Spleen (tissue), 11 donors: ENCODE measurements at regions not wholly inside any gene's neighbourhood (a gene's known extent, or its start where the extent isn't known, plus 50 kb on each side); places are given as distances from the start of the nearest gene placed in this dataset.

Experiments
- DNase-seq: peaks from one replicate; pipeline ENCODE4 v3.0.0-alpha.2; 2020
- H3K27ac ChIP-seq, 8 donors: fragments of 200-600 bp; sonication (generic) in 7 of 8; 1 replicate in 4 of 8; 2 replicates in 4 of 8; pipeline versions ENCODE4 v1.5.0 to v1.8.0; 2016 to 2021; ENCODE audit warnings: inconsistent platforms in 4 of 8, mild to moderate bottlenecking in 4 of 8, moderate library complexity in 1 of 8
- H3K27me3 ChIP-seq, 7 donors: fragments of 200-600 bp; sonication (generic) in 6 of 7; replicated peaks in 1 of 7; 1 replicate in 4 of 7; 2 replicates in 3 of 7; pipeline versions ENCODE4 v1.5.0 to v1.8.0; 2016 to 2021; ENCODE audit warnings: inconsistent platforms in 3 of 7, mild to moderate bottlenecking in 1 of 7
- H3K36me3 ChIP-seq, 6 donors: fragments of 200-600 bp; sonication (generic) in 5 of 6; 1 replicate in 4 of 6; 2 replicates in 2 of 6; pipeline versions ENCODE4 v1.5.0 to v1.8.0; 2016 to 2021; ENCODE audit warnings: inconsistent platforms in 2 of 6
- H3K4me1 ChIP-seq, 6 donors: fragments of 200-600 bp; sonication (generic) in 5 of 6; 1 replicate in 3 of 6; 2 replicates in 3 of 6; pipeline versions ENCODE4 v1.5.0 to v1.8.0; 2016 to 2021; ENCODE audit warnings: inconsistent platforms in 3 of 6
- H3K4me3 ChIP-seq, 8 donors: fragments of 200-600 bp; sonication (generic) in 7 of 8; 1 replicate in 4 of 8; 2 replicates in 4 of 8; pipeline versions ENCODE4 v1.5.0 to v1.8.0; 2016 to 2021; ENCODE audit warnings: inconsistent platforms in 4 of 8, mild to moderate bottlenecking in 4 of 8, moderate library complexity in 2 of 8
- H3K9me3 ChIP-seq, 8 donors: fragments of 200-600 bp; sonication (generic) in 7 of 8; 1 replicate in 4 of 8; 2 replicates in 4 of 8; pipeline versions ENCODE4 v1.5.0 to v1.8.0; 2016 to 2021; ENCODE audit warnings: inconsistent platforms in 4 of 8
- POLR2A ChIP-seq, 3 donors: fragments of 450-650 bp; IDR thresholded peaks; one replicate each; pipeline ENCODE4 v1.5.1; 2017; ENCODE audit warnings: antibody characterized with exemption in 3 of 3, mild to moderate bottlenecking in 1 of 3
- POLR2AphosphoS5 ChIP-seq, 3 donors: sonication (generic); formaldehyde crosslinking; IDR thresholded peaks; one replicate each; pipeline ENCODE4 v1.5.1; 2017; ENCODE audit warnings: antibody characterized with exemption in 3 of 3
- WGBS, 5 donors: extraction: QIAGEN DNeasy Blood & Tissue Kit in 3 of 5; methylation state at CpG; one replicate each; pipeline versions ENCODE4 v1.1.5 to v1.1.7; 2013 to 2018; 5-methylcytosine and 5-hydroxymethylcytosine counted together
- intact Hi-C: fragments of 100-400 bp; cut with DNase I; formaldehyde crosslinking; loops from one replicate; pipeline ENCODE4 v1.15.0; 2023; ENCODE audit warnings: low total_unique reads
- TF ChIP-seq, protein P1 (sequence below), 11 experiments: fragments of 200-600 bp in 7 of 11; fragments of 450-650 bp in 4 of 11; sonication (generic) in 4 of 11; IDR thresholded peaks in 8 of 11; conservative IDR thresholded peaks in 3 of 11; 1 replicate in 7 of 11; 2 replicates in 4 of 11; pipeline versions ENCODE4 v1.4.0 to v1.8.0; 2016 to 2021; ENCODE audit warnings: antibody characterized with exemption in 11 of 11, inconsistent platforms in 4 of 11, mild to moderate bottlenecking in 1 of 11
- donor health status: healthy with polysubstance abuse.
- donor health status: DM: no; HTN: no; CAD: no; lungs with moderate emphysema.
- donor health status: DM: no; HTN: no; CAD: no.
- donor health status: Bipolar disorder and iron deficiency.
- donor health status: healthy.
- donor health status: DM: no; HTN: no; CAD: no.
- donor health status: DM: yes; HTN: yes; CAD: no.

GRCh38 chrX:155767051-155767875, 113.9 kb upstream of the VAMP7 start:
- Histone ChIP-seq H3K27ac (peak overlapping the region in 6 of 8 donors; percentile 27 to 70 (median 63)), H3K27me3 (no peaks in the 10 kb centered on the region), H3K4me3 (peak overlapping the region in 7 of 8 donors; percentile 15 to 68 (median 32)), H3K9me3 (peaks cover 0 to 6% (median 0%) of the 10 kb centered on the region in 8 donors), H3K4me1 (peaks cover 0 to 9% (median 2%) of the 10 kb centered on the region in 6 donors), H3K36me3 (no peaks in the 10 kb centered on the region)
- no peak for TF ChIP-seq POLR2A (IDR thresholded peaks at IDR 0.05)
- TF ChIP-seq, protein P1, sequence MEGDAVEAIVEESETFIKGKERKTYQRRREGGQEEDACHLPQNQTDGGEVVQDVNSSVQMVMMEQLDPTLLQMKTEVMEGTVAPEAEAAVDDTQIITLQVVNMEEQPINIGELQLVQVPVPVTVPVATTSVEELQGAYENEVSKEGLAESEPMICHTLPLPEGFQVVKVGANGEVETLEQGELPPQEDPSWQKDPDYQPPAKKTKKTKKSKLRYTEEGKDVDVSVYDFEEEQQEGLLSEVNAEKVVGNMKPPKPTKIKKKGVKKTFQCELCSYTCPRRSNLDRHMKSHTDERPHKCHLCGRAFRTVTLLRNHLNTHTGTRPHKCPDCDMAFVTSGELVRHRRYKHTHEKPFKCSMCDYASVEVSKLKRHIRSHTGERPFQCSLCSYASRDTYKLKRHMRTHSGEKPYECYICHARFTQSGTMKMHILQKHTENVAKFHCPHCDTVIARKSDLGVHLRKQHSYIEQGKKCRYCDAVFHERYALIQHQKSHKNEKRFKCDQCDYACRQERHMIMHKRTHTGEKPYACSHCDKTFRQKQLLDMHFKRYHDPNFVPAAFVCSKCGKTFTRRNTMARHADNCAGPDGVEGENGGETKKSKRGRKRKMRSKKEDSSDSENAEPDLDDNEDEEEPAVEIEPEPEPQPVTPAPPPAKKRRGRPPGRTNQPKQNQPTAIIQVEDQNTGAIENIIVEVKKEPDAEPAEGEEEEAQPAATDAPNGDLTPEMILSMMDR (IDR thresholded peaks at IDR 0.05 in 8 of 11, conservative IDR thresholded peaks at IDR 0.05 in 3 of 11) = no peak
- TF ChIP-seq POLR2AphosphoS5 (IDR thresholded peaks at IDR 0.05) = no peak
- intact Hi-C loops = no loop called here
- WGBS, 5 donors = 24 to 38% (median 28%) methylated on average over 18 to 19 of the region's 19 CpGs
- DNase-seq = no peak

DNA sequence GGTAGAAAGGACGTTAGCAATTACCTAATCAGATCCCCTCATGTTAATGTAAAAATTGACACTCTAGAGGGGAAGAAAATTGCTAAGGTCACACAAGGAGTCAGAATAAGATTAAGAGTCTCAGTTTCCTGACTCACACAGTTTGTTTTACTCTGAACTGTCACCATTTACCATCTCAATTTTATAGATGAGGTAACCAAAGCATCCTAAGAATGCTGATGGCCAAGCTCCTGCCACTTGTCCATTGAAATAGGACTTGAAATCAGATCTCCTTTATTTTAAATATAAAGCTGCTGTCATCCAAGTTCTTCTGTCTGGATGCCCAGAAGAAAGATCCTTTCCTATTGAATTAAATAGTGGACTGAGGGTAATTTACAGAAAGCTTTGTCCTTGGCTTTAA, 114.8 kb upstream of the VAMP7 start:
- H3K4me3 ChIP-seq = no peak overlapping the region
- intact Hi-C loops = no loop called here
- DNase-seq = no peak
- peaks cover 0 to 9% (median under 1%) of the 10 kb centered on the region in 8 donors for H3K9me3 ChIP-seq
- TF ChIP-seq, protein P1 (IDR thresholded peaks at IDR 0.05 in 8 of 11, conservative IDR thresholded peaks at IDR 0.05 in 3 of 11) = no peak
- TF ChIP-seq POLR2AphosphoS5 (IDR thresholded peaks at IDR 0.05) (no peak), POLR2A (IDR thresholded peaks at IDR 0.05) (no peak)
- H3K27ac ChIP-seq = peak overlapping the region in 5 of 8 donors; percentile 10 to 70 (median 65)
- H3K36me3 ChIP-seq = no peaks in the 10 kb centered on the region
- WGBS, 5 donors = 24 to 44% (median 31%) methylated on average over 1 of the region's 1 CpG
- no peaks in the 10 kb centered on the region for H3K27me3 ChIP-seq
- H3K4me1 ChIP-seq = peaks cover 0 to 9% (median 2%) of the 10 kb centered on the region in 6 donors

GRCh38 chrX:155761185-155761584, 120.0 kb upstream of the VAMP7 start:
- intact Hi-C loops = no loop called here
- no peak overlapping the region for H3K27ac ChIP-seq
- no peaks in the 10 kb centered on the region for H3K27me3 ChIP-seq
- TF ChIP-seq, protein P1 (IDR thresholded peaks at IDR 0.05 in 8 of 11, conservative IDR thresholded peaks at IDR 0.05 in 3 of 11) = no peak
- TF ChIP-seq POLR2AphosphoS5 (IDR thresholded peaks at IDR 0.05) (no peak), POLR2A (IDR thresholded peaks at IDR 0.05) (no peak)
- peaks cover 0 to 14% (median 2%) of the 10 kb centered on the region in 8 donors for H3K9me3 ChIP-seq
- no peak for DNase-seq
- no peak overlapping the region for H3K4me3 ChIP-seq
- H3K36me3 ChIP-seq = no peaks in the 10 kb centered on the region
- no peaks in the 10 kb centered on the region for H3K4me1 ChIP-seq

GRCh38 chrX:155757046-155757759, 123.9 kb upstream of the VAMP7 start:
- intact Hi-C loops = no loop called here
- DNase-seq = no peak
- Histone ChIP-seq H3K4me3 (no peak overlapping the region), H3K27ac (no peak overlapping the region), H3K36me3 (no peaks in the 10 kb centered on the region), H3K4me1 (no peaks in the 10 kb centered on the region), H3K9me3 (peaks cover 0 to 7% (median 2%) of the 10 kb centered on the region in 8 donors), H3K27me3 (no peaks in the 10 kb centered on the region)
- 51 to 67% (median 63%) methylated on average over 3 of the region's 3 CpGs for WGBS, 5 donors
- no peak for TF ChIP-seq POLR2AphosphoS5 (IDR thresholded peaks at IDR 0.05)
- no peak for TF ChIP-seq POLR2A (IDR thresholded peaks at IDR 0.05)
- TF ChIP-seq, protein P1 (IDR thresholded peaks at IDR 0.05 in 8 of 11, conservative IDR thresholded peaks at IDR 0.05 in 3 of 11) = no peak
